Smooth muscle cell (in vitro differentiated cells): ENCODE measurements at regions not wholly inside any gene's neighbourhood (a gene's known extent, or its start where the extent isn't known, plus 50 kb on each side); places are given as distances from the start of the nearest gene placed in this dataset.
"Not testable (repeated sequence)": the region's sequence is repeated elsewhere in the genome, so short reads cannot be mapped to it uniquely, and the experiment has no call there.

Source experiments
- DNase-seq: peaks from one replicate; lab custom pipeline; 2025; ENCODE audit not compliant: unreplicated experiment; lab: John Stamatoyannopoulos, UW
- H2AFZ ChIP-seq: fragments of 200-600 bp; sonication (generic); 2 replicates; pipeline ENCODE4 v1.6.0; 2016; ENCODE audit warnings: antibody characterized with exemption, low read depth, mild to moderate bottlenecking
- H3F3A ChIP-seq: fragments of 200-600 bp; sonication (generic); 2 replicates; pipeline ENCODE4 v1.6.0; 2017; ENCODE audit warnings: antibody characterized with exemption, low read depth
- H3K27ac ChIP-seq: fragments of 200-600 bp; sonication (generic); 2 replicates; pipeline ENCODE4 v1.5.1; 2016; ENCODE audit warnings: low read depth, mild to moderate bottlenecking
- H3K27me3 ChIP-seq: fragments of 200-600 bp; sonication (generic); 2 replicates; pipeline ENCODE4 v1.6.1; 2016; ENCODE audit warnings: low read depth, mild to moderate bottlenecking
- H3K36me3 ChIP-seq: fragments of 200-600 bp; sonication (generic); 2 replicates; pipeline ENCODE4 v1.5.1; 2016; ENCODE audit warnings: low read depth
- H3K4me1 ChIP-seq: fragments of 200-600 bp; sonication (generic); 2 replicates; pipeline ENCODE4 v1.5.1; 2016; ENCODE audit warnings: low read depth
- H3K4me2 ChIP-seq: fragments of 200-600 bp; sonication (generic); 2 replicates; pipeline ENCODE4 v1.6.0; 2016; ENCODE audit warnings: mild to moderate bottlenecking
- H3K4me3 ChIP-seq: fragments of 200-600 bp; sonication (generic); 2 replicates; pipeline ENCODE4 v1.5.1; 2016; ENCODE audit warnings: mild to moderate bottlenecking
- H3K79me2 ChIP-seq: fragments of 200-600 bp; sonication (generic); 2 replicates; pipeline ENCODE4 v1.6.0; 2016; ENCODE audit warnings: low read depth, mild to moderate bottlenecking
- H3K9ac ChIP-seq: fragments of 200-600 bp; sonication (generic); 2 replicates; pipeline ENCODE4 v1.6.0; 2016; ENCODE audit warnings: low read depth
- H3K9me3 ChIP-seq: fragments of 200-600 bp; sonication (generic); replicated peaks from 2 replicates; pipeline ENCODE4 v1.5.1; 2016; ENCODE audit warnings: low read depth
- H4K20me1 ChIP-seq: fragments of 200-600 bp; sonication (generic); 2 replicates; pipeline ENCODE4 v1.6.0; 2016; ENCODE audit warnings: low read depth
- CTCF ChIP-seq: fragments of 200-600 bp; sonication (generic); IDR thresholded peaks from 2 replicates; pipeline ENCODE4 v1.5.1; 2017; ENCODE audit warnings: borderline replicate concordance, mild to moderate bottlenecking, antibody characterized with exemption; ENCODE audit not compliant: insufficient read depth, poor library complexity, severe bottlenecking
- WGBS: methylation state at CpG from one replicate; pipeline ENCODE4 v1.1.7; 2016; ENCODE audit warnings: low lambda C conversion rate; 5-methylcytosine and 5-hydroxymethylcytosine counted together

DNA sequence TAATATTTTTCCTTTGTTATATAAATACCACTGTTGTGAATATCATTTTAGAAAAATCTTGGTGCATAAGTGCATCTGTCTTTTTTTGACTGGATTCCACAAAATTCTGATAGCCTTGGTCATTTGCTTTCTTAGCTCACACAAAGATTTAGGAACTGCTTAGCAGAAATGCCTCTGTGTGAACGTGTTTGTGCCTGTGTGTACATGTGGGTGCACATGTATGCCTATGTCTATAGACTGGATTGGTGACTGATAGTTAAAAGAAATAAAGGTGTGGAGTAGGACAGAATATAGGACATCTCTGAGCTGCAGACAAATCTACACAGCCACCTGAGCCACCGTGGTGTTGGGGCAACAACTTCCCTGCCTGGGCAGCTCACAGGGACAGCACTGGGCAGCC is 93.8 kb downstream of the TSN start:
- WGBS = 67% methylated on average over 2 of the region's 2 CpGs
- H3K79me2 ChIP-seq = no peaks in the 10 kb centered on the region
- no peak for TF ChIP-seq CTCF

DNA sequence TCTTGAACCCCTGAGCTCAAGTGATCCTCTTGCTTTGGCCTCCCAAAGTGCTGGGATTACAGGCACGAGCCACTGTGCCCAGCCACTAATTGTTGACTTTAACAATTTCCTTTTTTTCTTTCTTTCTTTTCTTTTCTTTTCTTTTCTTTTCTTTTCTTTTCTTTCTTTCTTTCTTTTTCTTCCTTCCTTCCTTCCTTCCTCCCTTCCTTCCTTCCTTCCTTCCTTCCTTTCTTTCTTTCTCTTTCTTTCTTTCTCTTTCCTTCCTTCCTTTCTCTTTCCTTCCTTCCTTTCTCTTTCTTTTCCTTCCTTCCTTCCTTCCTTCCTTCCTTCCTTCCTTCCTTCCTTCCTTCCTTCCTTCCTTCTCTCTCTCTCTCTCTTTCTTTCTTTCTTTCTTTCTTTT is 97.7 kb downstream of the TSN start:
- 85% methylated on average over 1 of the region's 1 CpG for WGBS
- not testable (repeated sequence) for H3K27me3 ChIP-seq, H3K4me2 ChIP-seq, H4K20me1 ChIP-seq, H2AFZ ChIP-seq, H3K9ac ChIP-seq, H3K36me3 ChIP-seq, H3K79me2 ChIP-seq, DNase-seq, H3K4me3 ChIP-seq, H3F3A ChIP-seq, H3K4me1 ChIP-seq, H3K9me3 ChIP-seq, H3K27ac ChIP-seq

More for the DNA sequence above, 93.8 kb downstream of the TSN start:
- Histone ChIP-seq H3K27ac (no peak overlapping the region), H3K36me3 (no peaks in the 10 kb centered on the region), H2AFZ (no peak overlapping the region), H3K27me3 (peaks cover 3% of the 10 kb centered on the region), H3F3A (no peaks in the 10 kb centered on the region), H4K20me1 (no peaks in the 10 kb centered on the region), H3K4me2 (no peak overlapping the region), H3K9ac (no peak overlapping the region), H3K9me3 (no peaks in the 10 kb centered on the region), H3K4me1 (no peaks in the 10 kb centered on the region), H3K4me3 (no peak overlapping the region)
- no peak for DNase-seq

DNA sequence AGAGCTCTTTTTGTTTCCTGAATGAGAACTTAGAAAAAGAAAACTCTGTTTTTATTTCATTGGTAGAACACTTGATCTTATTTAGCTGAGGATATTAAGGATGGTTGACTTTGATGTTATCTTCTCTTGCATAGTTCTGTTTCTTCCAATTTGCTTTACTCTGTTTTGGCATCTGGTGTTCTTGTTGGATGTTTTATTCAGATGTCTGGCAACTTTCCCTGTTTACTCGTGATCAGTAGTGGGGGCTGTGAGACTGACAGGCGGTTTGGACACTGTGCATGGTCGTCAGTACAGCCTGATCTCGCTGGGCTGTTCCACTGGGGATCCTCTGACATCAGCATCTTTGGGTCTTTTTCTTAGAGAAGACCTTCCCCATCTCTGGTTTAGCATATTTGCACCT is 100.1 kb downstream of the TSN start:
- 58% methylated on average over 4 of the region's 4 CpGs for WGBS
- H4K20me1 ChIP-seq = no peaks in the 10 kb centered on the region
- no peaks in the 10 kb centered on the region for H3F3A ChIP-seq
- no peak overlapping the region for H3K4me2 ChIP-seq
- no peak overlapping the region for H3K27ac ChIP-seq
- H3K27me3 ChIP-seq = no peaks in the 10 kb centered on the region
- no peaks in the 10 kb centered on the region for H3K9me3 ChIP-seq
- TF ChIP-seq CTCF = no peak
- H3K4me1 ChIP-seq = no peaks in the 10 kb centered on the region
- H2AFZ ChIP-seq = no peak overlapping the region
- no peak overlapping the region for H3K4me3 ChIP-seq
- H3K79me2 ChIP-seq = no peaks in the 10 kb centered on the region
- H3K36me3 ChIP-seq = no peaks in the 10 kb centered on the region
- DNase-seq = no peak
- no peak overlapping the region for H3K9ac ChIP-seq

DNA sequence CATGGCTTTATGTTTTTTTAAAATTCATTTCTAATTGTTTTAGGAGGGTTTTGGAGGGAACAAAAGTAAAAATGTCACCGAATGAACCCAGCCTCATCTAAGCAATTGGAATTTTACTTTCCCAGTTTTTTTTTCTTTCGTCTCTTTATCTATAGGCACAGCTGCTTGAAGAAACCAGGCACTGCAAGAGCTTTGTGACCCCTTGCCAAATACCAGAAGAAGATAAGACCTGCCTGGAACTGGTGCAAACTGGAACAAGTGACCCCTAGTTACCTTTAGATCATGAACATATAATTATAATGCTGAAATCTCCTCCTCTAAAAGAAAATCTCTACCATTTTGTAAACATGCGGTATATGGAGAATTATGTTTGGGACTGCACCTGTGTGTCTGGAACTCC is 100.9 kb downstream of the TSN start:
- no peaks in the 10 kb centered on the region for H4K20me1 ChIP-seq
- no peak overlapping the region for H3K9ac ChIP-seq
- H2AFZ ChIP-seq = no peak overlapping the region
- no peaks in the 10 kb centered on the region for H3F3A ChIP-seq
- H3K4me1 ChIP-seq = no peaks in the 10 kb centered on the region
- H3K4me2 ChIP-seq = no peak overlapping the region
- no peaks in the 10 kb centered on the region for H3K9me3 ChIP-seq
- no peaks in the 10 kb centered on the region for H3K36me3 ChIP-seq
- H3K4me3 ChIP-seq = no peak overlapping the region
- H3K27ac ChIP-seq = no peak overlapping the region
- no peak for TF ChIP-seq CTCF
- H3K27me3 ChIP-seq = no peaks in the 10 kb centered on the region
- no peaks in the 10 kb centered on the region for H3K79me2 ChIP-seq
- 74% methylated on average over 3 of the region's 3 CpGs for WGBS
- DNase-seq = no peak
